Caco-2 (cell line): ENCODE measurements at regions not wholly inside any gene's neighbourhood (a gene's known extent, or its start where the extent isn't known, plus 50 kb on each side); places are given as distances from the start of the nearest gene placed in this dataset.

Experiments
- BruUV-seq: library from RNA; stranded (reverse); fragments of 400-500 nt; replicated peaks from 2 replicates; lab custom pipeline; 2021; lab: Mats Ljungman, UMichigan
- CTCF ChIA-PET: fragments of 300-600 bp; sonication (Branson Sonifier 250); formaldehyde crosslinking; loops from one replicate; lab custom pipeline; 2022; ENCODE audit warnings: antibody characterized with exemption; lab: Charles Lee
- POLR2A ChIA-PET: fragments of 300-600 bp; sonication (Branson Sonifier 250); formaldehyde crosslinking; loops from one replicate; lab custom pipeline; 2022; ENCODE audit warnings: antibody characterized with exemption; lab: Charles Lee
- DNase-seq, 2 experiments: peaks; one replicate each; pipeline versions ENCODE4 v3.0.0 to v3.0.0-alpha.2; 2020 to 2022
- H3K27me3 ChIP-seq: replicated peaks from 2 replicates; pipeline ENCODE4 v1.6.0; 2011; ENCODE audit warnings: low read length; ENCODE audit not compliant: control insufficient read depth, insufficient read depth
- H3K36me3 ChIP-seq: 2 replicates; pipeline ENCODE4 v1.5.1; 2011; ENCODE audit warnings: low read length; ENCODE audit not compliant: control insufficient read depth, insufficient read depth
- H3K4me1 ChIP-seq: fragments of 250-450 bp; sonication (Bioruptor Pico); 2 replicates; pipeline ENCODE4 v1.5.1; 2020; ENCODE audit warnings: mild to moderate bottlenecking
- H3K4me3 ChIP-seq: 2 replicates; pipeline ENCODE4 v1.5.1; 2011; ENCODE audit warnings: low read depth, mild to moderate bottlenecking, control low read depth, low read length
- H3K9me3 ChIP-seq: fragments of 250-450 bp; sonication (Bioruptor Pico); 2 replicates; pipeline ENCODE4 v1.5.1; 2020; ENCODE audit warnings: mild to moderate bottlenecking, moderate library complexity
- H3K27ac Mint-ChIP-seq: one replicate; pipeline ENCODE4 v1.8.0; 2022; ENCODE audit warnings: mixed read lengths; ENCODE audit not compliant: unreplicated experiment
- H3K27me3 Mint-ChIP-seq: one replicate; pipeline ENCODE4 v1.8.0; 2022; ENCODE audit warnings: mixed read lengths; ENCODE audit not compliant: insufficient read depth, unreplicated experiment
- H3K36me3 Mint-ChIP-seq: one replicate; pipeline ENCODE4 v1.8.0; 2022; ENCODE audit warnings: mild to moderate bottlenecking, mixed read lengths; ENCODE audit not compliant: insufficient read depth, unreplicated experiment
- H3K4me1 Mint-ChIP-seq: one replicate; pipeline ENCODE4 v1.8.0; 2022; ENCODE audit warnings: low read depth, mixed read lengths; ENCODE audit not compliant: unreplicated experiment
- H3K4me3 Mint-ChIP-seq: one replicate; pipeline ENCODE4 v1.8.0; 2022; ENCODE audit warnings: mild to moderate bottlenecking, moderate library complexity, mixed read lengths; ENCODE audit not compliant: unreplicated experiment
- H3K9me3 Mint-ChIP-seq: one replicate; pipeline ENCODE4 v1.8.0; 2022; ENCODE audit warnings: mixed read lengths; ENCODE audit not compliant: unreplicated experiment
- intact Hi-C: fragments of 100-400 bp; cut with micrococcal nuclease; formaldehyde crosslinking; loops from one replicate; pipeline ENCODE4 v1.10.0; 2022; ENCODE audit not compliant: unreplicated experiment
- TF ChIP-seq, protein P1 (sequence below), 2 experiments: fragments of 200-600 bp in 1 of 2; IDR thresholded peaks; 1 replicate in 1 of 2; 2 replicates in 1 of 2; pipeline versions ENCODE4 v1.5.1 to v1.8.0; 2011 to 2022; ENCODE audit warnings: antibody characterized with exemption in 1 of 2, control low read depth in 1 of 2, inconsistent platforms in 1 of 2, low read depth in 1 of 2, low read length in 1 of 2, mild to moderate bottlenecking in 1 of 2, moderate library complexity in 1 of 2; ENCODE audit not compliant: insufficient read depth in 1 of 2, severe bottlenecking in 1 of 2, unreplicated experiment in 1 of 2

DNA sequence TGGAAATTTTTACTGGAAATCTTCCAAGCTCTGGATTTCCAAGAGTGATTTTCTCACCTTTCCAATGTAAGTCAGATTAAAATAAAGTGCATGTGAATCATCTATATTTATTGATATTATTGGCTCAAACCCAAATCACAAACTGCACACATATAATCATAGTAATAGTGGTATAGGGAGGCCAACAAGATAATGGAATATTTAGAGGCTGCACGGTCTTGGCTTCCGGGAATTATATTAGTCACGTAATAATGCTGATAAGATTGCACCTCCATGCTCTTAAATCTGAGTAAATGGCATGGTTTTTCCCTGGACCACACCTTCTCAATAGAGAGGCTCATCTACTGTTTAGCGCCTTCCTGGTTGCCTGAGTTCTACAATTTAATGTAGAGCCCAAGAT, 567.1 kb upstream of the NR2F2 start:
- ChIA-PET POLR2A (no interaction called here), CTCF (no interaction called here)
- TF ChIP-seq, protein P1, sequence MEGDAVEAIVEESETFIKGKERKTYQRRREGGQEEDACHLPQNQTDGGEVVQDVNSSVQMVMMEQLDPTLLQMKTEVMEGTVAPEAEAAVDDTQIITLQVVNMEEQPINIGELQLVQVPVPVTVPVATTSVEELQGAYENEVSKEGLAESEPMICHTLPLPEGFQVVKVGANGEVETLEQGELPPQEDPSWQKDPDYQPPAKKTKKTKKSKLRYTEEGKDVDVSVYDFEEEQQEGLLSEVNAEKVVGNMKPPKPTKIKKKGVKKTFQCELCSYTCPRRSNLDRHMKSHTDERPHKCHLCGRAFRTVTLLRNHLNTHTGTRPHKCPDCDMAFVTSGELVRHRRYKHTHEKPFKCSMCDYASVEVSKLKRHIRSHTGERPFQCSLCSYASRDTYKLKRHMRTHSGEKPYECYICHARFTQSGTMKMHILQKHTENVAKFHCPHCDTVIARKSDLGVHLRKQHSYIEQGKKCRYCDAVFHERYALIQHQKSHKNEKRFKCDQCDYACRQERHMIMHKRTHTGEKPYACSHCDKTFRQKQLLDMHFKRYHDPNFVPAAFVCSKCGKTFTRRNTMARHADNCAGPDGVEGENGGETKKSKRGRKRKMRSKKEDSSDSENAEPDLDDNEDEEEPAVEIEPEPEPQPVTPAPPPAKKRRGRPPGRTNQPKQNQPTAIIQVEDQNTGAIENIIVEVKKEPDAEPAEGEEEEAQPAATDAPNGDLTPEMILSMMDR (IDR thresholded peaks at IDR 0.05; ENCODE audit: insufficient read depth in 1 of 2, low read depth in 1 of 2, low read length in 1 of 2, severe bottlenecking in 1 of 2, unreplicated experiment in 1 of 2) = no peak
- no peaks in the 10 kb centered on the region for H3K4me1 ChIP-seq
- Mint-ChIP-seq H3K27ac (no peak overlapping the region), H3K36me3 (no peaks in the 10 kb centered on the region), H3K27me3 (no peaks in the 10 kb centered on the region), H3K4me3 (no peak overlapping the region), H3K4me1 (peaks cover 12% of the 10 kb centered on the region), H3K9me3 (no peaks in the 10 kb centered on the region)
- no peaks in the 10 kb centered on the region for H3K27me3 ChIP-seq
- intact Hi-C loops = loop anchor here (5.0 kb wide), 2 partner anchors 564 to 824 kb away; no protein-coding TSS in a partner anchor
- DNase-seq = no peak
- no peaks in the 10 kb centered on the region for H3K9me3 ChIP-seq
- no peak overlapping the region for H3K4me3 ChIP-seq
- no TSS peak for BruUV-seq
- H3K36me3 ChIP-seq = no peaks in the 10 kb centered on the region

DNA sequence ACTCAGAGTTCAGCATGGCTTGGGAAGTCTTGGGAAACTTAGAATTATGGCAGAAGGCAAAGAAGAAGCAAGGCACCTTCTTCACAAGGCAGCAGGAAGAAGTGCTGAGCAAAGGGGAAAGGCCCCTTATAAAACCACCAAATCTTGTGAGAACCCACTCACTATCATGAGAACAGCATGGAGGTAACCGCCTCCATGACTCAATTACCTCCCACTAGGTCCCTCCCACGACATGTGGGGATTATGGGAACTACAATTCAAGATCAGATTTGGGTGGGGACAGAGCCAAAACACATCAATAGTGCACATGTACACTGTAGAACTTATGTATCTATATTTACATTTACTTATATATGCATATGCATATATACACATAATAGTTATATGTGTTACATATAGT, 565.3 kb upstream of the NR2F2 start:
- TF ChIP-seq, protein P1 (IDR thresholded peaks at IDR 0.05; ENCODE audit: insufficient read depth in 1 of 2, low read depth in 1 of 2, low read length in 1 of 2, severe bottlenecking in 1 of 2, unreplicated experiment in 1 of 2) = no peak

DNA sequence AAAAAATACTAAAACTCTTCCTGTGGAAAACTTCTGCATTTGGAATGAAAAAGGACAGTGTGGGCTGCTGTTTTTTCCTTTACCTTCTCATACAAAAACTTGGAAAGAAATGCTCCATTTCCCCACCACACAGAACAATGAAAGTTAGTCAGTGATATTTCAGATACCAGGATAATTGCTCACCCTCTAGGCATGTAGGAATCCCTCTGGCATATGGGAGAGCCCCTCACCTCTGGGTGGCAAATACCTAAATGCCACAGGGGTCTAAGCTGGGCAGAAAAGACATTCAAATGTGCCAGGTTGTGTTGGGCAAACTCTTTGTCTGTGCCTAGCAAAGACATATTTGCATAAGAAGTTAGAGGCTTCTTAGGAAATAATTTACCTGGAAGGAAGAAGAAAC, 560.3 kb upstream of the NR2F2 start:
- H3K27me3 Mint-ChIP-seq = no peaks in the 10 kb centered on the region
- TF ChIP-seq, protein P1 (IDR thresholded peaks at IDR 0.05; ENCODE audit: insufficient read depth in 1 of 2, low read depth in 1 of 2, low read length in 1 of 2, severe bottlenecking in 1 of 2, unreplicated experiment in 1 of 2) = no peak
- H3K9me3 Mint-ChIP-seq = no peaks in the 10 kb centered on the region
- CTCF ChIA-PET = no interaction called here
- no TSS peak for BruUV-seq
- H3K4me1 Mint-ChIP-seq = peaks cover 7% of the 10 kb centered on the region
- no peak overlapping the region for H3K27ac Mint-ChIP-seq
- Histone ChIP-seq H3K4me1 (no peaks in the 10 kb centered on the region), H3K27me3 (no peaks in the 10 kb centered on the region), H3K9me3 (no peaks in the 10 kb centered on the region), H3K4me3 (no peak overlapping the region), H3K36me3 (no peaks in the 10 kb centered on the region)
- intact Hi-C loops = no loop called here
- no peaks in the 10 kb centered on the region for H3K36me3 Mint-ChIP-seq
- no peak for DNase-seq
- POLR2A ChIA-PET = no interaction called here
- H3K4me3 Mint-ChIP-seq = no peak overlapping the region

More for the DNA sequence above, 565.3 kb upstream of the NR2F2 start:
- no peak overlapping the region for H3K4me3 ChIP-seq
- no peak overlapping the region for H3K4me3 Mint-ChIP-seq
- H3K9me3 ChIP-seq = no peaks in the 10 kb centered on the region
- ChIA-PET CTCF (no interaction called here), POLR2A (no interaction called here)
- peaks cover 7% of the 10 kb centered on the region for H3K4me1 Mint-ChIP-seq
- no peaks in the 10 kb centered on the region for H3K27me3 Mint-ChIP-seq
- no peak for DNase-seq
- H3K4me1 ChIP-seq = no peaks in the 10 kb centered on the region
- no peaks in the 10 kb centered on the region for H3K36me3 ChIP-seq
- no peaks in the 10 kb centered on the region for H3K36me3 Mint-ChIP-seq
- no peaks in the 10 kb centered on the region for H3K9me3 Mint-ChIP-seq
- BruUV-seq = no TSS peak
- H3K27me3 ChIP-seq = no peaks in the 10 kb centered on the region
- H3K27ac Mint-ChIP-seq = no peak overlapping the region
- intact Hi-C loops = no loop called here
